B cell (primary cell): ENCODE measurements at regions not wholly inside any gene's neighbourhood (a gene's known extent, or its start where the extent isn't known, plus 50 kb on each side); places are given as distances from the start of the nearest gene placed in this dataset.
"Not testable (repeated sequence)": the region's sequence is repeated elsewhere in the genome, so short reads cannot be mapped to it uniquely, and the experiment has no call there.

ENCODE experiments used
- ATAC-seq: fragments of 200-7000 bp; cut with Tn5 transposase; one replicate; pipeline ENCODE4 v1.10.0; 2021; ENCODE audit warnings: low read depth, mild to moderate bottlenecking, moderate number of reproducible peaks, moderate library complexity
- CTCF ChIA-PET: fragments of 350-600 bp; sonication (Branson Sonifier 250); formaldehyde crosslinking; loops from one replicate; lab custom pipeline; 2021; ENCODE audit warnings: antibody characterized with exemption, inconsistent platforms; lab: Charles Lee
- POLR2A ChIA-PET: fragments of 350-600 bp; sonication (Branson Sonifier 250); formaldehyde crosslinking; loops from one replicate; lab custom pipeline; 2021; ENCODE audit warnings: antibody characterized with exemption; lab: Charles Lee
- DNase-seq: peaks from one replicate; pipeline ENCODE4 v3.0.0; 2013
- H2AFZ ChIP-seq: 2 replicates; pipeline ENCODE4 v1.6.1; 2012; ENCODE audit warnings: mild to moderate bottlenecking, low read depth, low read length; ENCODE audit not compliant: insufficient read depth, poor library complexity, severe bottlenecking
- H3K27ac ChIP-seq, 2 donors: 1 replicate in 1 of 2; 2 replicates in 1 of 2; pipeline ENCODE4 v1.5.1; 2012 to 2013; ENCODE audit warnings: low read length in 2 of 2, mild to moderate bottlenecking in 2 of 2, moderate library complexity in 1 of 2
- H3K27me3 ChIP-seq, 4 experiments: fragments of 200-600 bp in 1 of 4; sonication (generic) in 1 of 4; replicated peaks in 1 of 4; 1 replicate in 2 of 4; 2 replicates in 2 of 4; pipeline versions ENCODE4 v1.6.1 to v1.7.0; 2013 to 2016; ENCODE audit warnings: low read length in 3 of 4, mild to moderate bottlenecking in 2 of 4, mixed read lengths in 1 of 4, moderate library complexity in 1 of 4; ENCODE audit not compliant: insufficient read depth in 4 of 4, control insufficient read depth in 3 of 4; ENCODE audit errors: control extremely low read depth in 1 of 4
- H3K36me3 ChIP-seq, 2 experiments: replicated peaks in 1 of 2; 1 replicate in 1 of 2; 2 replicates in 1 of 2; pipeline versions ENCODE4 v1.6.1 to v1.7.1; 2013; ENCODE audit warnings: low read length in 1 of 2; ENCODE audit not compliant: insufficient read depth in 2 of 2, control insufficient read depth in 1 of 2; ENCODE audit errors: control extremely low read depth in 1 of 2, extremely low read depth in 1 of 2
- H3K4me1 ChIP-seq, 2 donors: fragments of 200-600 bp in 1 of 2; sonication (generic) in 1 of 2; 1 replicate in 1 of 2; 2 replicates in 1 of 2; pipeline versions ENCODE4 v1.5.1 to v1.6.1; 2013 to 2017; ENCODE audit warnings: low read length in 2 of 2; ENCODE audit not compliant: control insufficient read depth in 2 of 2, insufficient read depth in 2 of 2
- H3K4me2 ChIP-seq: replicated peaks from 2 replicates; pipeline ENCODE3; 2012; ENCODE audit warnings: mild to moderate bottlenecking, low read depth, low read length; ENCODE audit not compliant: poor library complexity, severe bottlenecking
- H3K4me3 ChIP-seq, 5 experiments: fragments of 200-600 bp in 1 of 5; sonication (generic) in 1 of 5; 1 replicate in 3 of 5; 2 replicates in 2 of 5; pipeline versions ENCODE4 v1.5.1 to v1.7.0; 2011 to 2016; ENCODE audit warnings: low read length in 4 of 5, mild to moderate bottlenecking in 4 of 5, low read depth in 2 of 5, control low read depth in 1 of 5, moderate library complexity in 1 of 5; ENCODE audit not compliant: insufficient read depth in 1 of 5; ENCODE audit errors: control extremely low read depth in 1 of 5, extremely low read depth in 1 of 5
- H3K79me2 ChIP-seq: fragments of 200-600 bp; sonication (generic); one replicate; pipeline ENCODE4 v1.6.0; 2016; ENCODE audit warnings: low read length; ENCODE audit not compliant: control insufficient read depth, insufficient read depth
- H3K9ac ChIP-seq: fragments of 200-600 bp; sonication (generic); 2 replicates; pipeline ENCODE4 v1.6.1; 2017; ENCODE audit warnings: mild to moderate bottlenecking, low read length, moderate library complexity
- H3K9me3 ChIP-seq, 3 donors: one replicate each; pipeline versions ENCODE4 v1.6.1 to v1.7.1; 2013; ENCODE audit warnings: low read length in 2 of 3; ENCODE audit not compliant: control insufficient read depth in 2 of 3, insufficient read depth in 1 of 3; ENCODE audit errors: control extremely low read depth in 1 of 3
- H4K20me1 ChIP-seq: 2 replicates; pipeline ENCODE4 v1.6.0; 2012; ENCODE audit warnings: mild to moderate bottlenecking, low read length; ENCODE audit not compliant: insufficient read depth, control insufficient read depth, poor library complexity, severe bottlenecking
- H3K27ac Mint-ChIP-seq: one replicate; pipeline ENCODE4 v1.8.0; 2021; ENCODE audit warnings: mixed read lengths
- H3K27me3 Mint-ChIP-seq: one replicate; pipeline ENCODE4 v1.8.0; 2021; ENCODE audit warnings: mixed read lengths
- H3K4me1 Mint-ChIP-seq: one replicate; pipeline ENCODE4 v1.8.0; 2021; ENCODE audit warnings: mixed read lengths
- H3K4me3 Mint-ChIP-seq: one replicate; pipeline ENCODE4 v1.8.0; 2021; ENCODE audit warnings: mixed read lengths
- H3K9me3 Mint-ChIP-seq: one replicate; pipeline ENCODE4 v1.8.0; 2022; ENCODE audit warnings: mixed read lengths; ENCODE audit not compliant: insufficient read depth
- EZH2 ChIP-seq: IDR thresholded peaks from 2 replicates; pipeline ENCODE4 v1.6.1; 2012; ENCODE audit warnings: borderline replicate concordance, low read depth, mild to moderate bottlenecking, moderate library complexity, low read length; ENCODE audit not compliant: insufficient read depth, poor library complexity, severe bottlenecking
- WGBS: methylation state at CpG from one replicate; pipeline ENCODE4 v1.1.5; 2013; ENCODE audit warnings: missing lambda C conversion rate; ENCODE audit not compliant: insufficient coverage; 5-methylcytosine and 5-hydroxymethylcytosine counted together
- intact Hi-C: fragments of 100-400 bp; cut with micrococcal nuclease; formaldehyde crosslinking; loops from one replicate; pipeline ENCODE4 v1.10.0; 2022
- TF ChIP-seq, protein P1 (sequence below): fragments of 200-600 bp; IDR thresholded peaks from one replicate; pipeline ENCODE4 v1.8.0; 2022; ENCODE audit warnings: antibody characterized with exemption, mild to moderate bottlenecking

DNA sequence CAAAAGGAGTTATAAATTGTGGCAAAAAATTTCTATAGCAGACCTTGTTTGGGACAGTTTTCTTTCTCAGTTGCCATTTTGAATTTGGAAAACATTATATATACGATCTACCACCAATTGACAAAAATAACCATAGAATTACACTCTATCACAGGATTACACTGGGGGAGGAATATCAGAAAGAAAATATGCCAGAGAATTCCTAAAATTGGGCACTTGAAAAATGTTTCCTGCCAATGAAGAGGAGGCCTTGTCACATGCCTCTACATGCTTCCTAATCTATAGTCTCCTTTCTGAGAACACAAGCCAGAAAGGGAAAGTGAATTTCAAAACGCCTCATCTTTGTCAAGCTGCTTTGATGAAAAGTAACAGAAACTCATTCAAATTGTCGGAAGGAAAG, 78.5 kb upstream of the DNAH5 start:
- CTCF ChIA-PET, result no interaction called here
- Mint-ChIP-seq H3K4me1 (no peaks in the 10 kb centered on the region), H3K27me3 (peaks cover 32% of the 10 kb centered on the region), H3K4me3 (no peak overlapping the region), H3K27ac (no peak overlapping the region), H3K9me3 (peaks cover 2% of the 10 kb centered on the region)
- Histone ChIP-seq H3K79me2 (no peaks in the 10 kb centered on the region), H3K4me3 (no peak overlapping the region), H3K36me3 (no peaks in the 10 kb centered on the region), H3K4me1 (no peaks in the 10 kb centered on the region), H3K4me2 (no peak overlapping the region), H3K9ac (no peak overlapping the region), H4K20me1 (no peaks in the 10 kb centered on the region), H3K9me3 (peaks cover 0 to 2% (median 0%) of the 10 kb centered on the region in 3 donors), H3K27ac (no peak overlapping the region), H3K27me3 (peaks cover 0 to 8% (median 2%) of the 10 kb centered on the region in 4 experiments), H2AFZ (no peak overlapping the region)
- ATAC-seq (no peak), DNase-seq (no peak)
- WGBS, result 100% methylated on average over 1 of the region's 3 CpGs
- TF ChIP-seq EZH2, result no peak
- TF ChIP-seq, protein P1, sequence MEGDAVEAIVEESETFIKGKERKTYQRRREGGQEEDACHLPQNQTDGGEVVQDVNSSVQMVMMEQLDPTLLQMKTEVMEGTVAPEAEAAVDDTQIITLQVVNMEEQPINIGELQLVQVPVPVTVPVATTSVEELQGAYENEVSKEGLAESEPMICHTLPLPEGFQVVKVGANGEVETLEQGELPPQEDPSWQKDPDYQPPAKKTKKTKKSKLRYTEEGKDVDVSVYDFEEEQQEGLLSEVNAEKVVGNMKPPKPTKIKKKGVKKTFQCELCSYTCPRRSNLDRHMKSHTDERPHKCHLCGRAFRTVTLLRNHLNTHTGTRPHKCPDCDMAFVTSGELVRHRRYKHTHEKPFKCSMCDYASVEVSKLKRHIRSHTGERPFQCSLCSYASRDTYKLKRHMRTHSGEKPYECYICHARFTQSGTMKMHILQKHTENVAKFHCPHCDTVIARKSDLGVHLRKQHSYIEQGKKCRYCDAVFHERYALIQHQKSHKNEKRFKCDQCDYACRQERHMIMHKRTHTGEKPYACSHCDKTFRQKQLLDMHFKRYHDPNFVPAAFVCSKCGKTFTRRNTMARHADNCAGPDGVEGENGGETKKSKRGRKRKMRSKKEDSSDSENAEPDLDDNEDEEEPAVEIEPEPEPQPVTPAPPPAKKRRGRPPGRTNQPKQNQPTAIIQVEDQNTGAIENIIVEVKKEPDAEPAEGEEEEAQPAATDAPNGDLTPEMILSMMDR, result no peak
- POLR2A ChIA-PET, result no interaction called here
- intact Hi-C loops, result no loop called here

DNA sequence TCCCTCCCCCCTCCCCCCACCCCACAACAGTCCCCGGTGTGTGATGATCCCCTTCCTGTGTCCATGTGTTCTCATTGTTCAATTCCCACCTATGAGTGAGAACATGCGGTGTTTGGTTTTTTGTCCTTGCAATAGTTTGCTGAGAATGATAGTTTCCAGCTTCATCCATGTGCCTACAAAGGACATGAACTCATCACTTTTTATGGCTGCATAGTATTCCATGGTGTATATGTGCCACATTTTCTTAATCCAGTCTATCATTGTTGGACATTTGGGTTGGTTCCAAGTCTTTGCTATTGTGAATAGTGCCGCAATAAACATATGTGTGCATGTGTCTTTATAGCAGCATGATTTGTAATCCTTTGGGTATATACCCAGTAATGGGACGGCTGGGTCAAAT, 76.5 kb upstream of the DNAH5 start:
- H3K9me3 ChIP-seq, H3K9ac ChIP-seq, intact Hi-C loops, H3K4me3 ChIP-seq, H3K36me3 ChIP-seq, H3K79me2 ChIP-seq, H2AFZ ChIP-seq, H3K4me1 Mint-ChIP-seq, POLR2A ChIA-PET, H3K27ac Mint-ChIP-seq, DNase-seq, H3K4me1 ChIP-seq, H3K9me3 Mint-ChIP-seq, ATAC-seq, H3K27ac ChIP-seq, H3K4me3 Mint-ChIP-seq, H4K20me1 ChIP-seq, H3K4me2 ChIP-seq: not testable (repeated sequence)
- WGBS, result no CpG with 5 or more reads among the region's 4 CpGs
- peaks cover 0 to 16% (median 2%) of the 10 kb centered on the region in 4 experiments for H3K27me3 ChIP-seq
- CTCF ChIA-PET, result interaction anchor here (1.6 kb wide), 1 partner anchor 10 kb away, joined by 3 read pairs; no protein-coding TSS in a partner anchor
- peaks cover 30% of the 10 kb centered on the region for H3K27me3 Mint-ChIP-seq
